Stimulated activated CD8-positive, alpha-beta memory T cell treated with anti-CD3 and anti-CD28 coated beads, Interleukin-12 subunit alpha, Interleukin-12 subunit beta, amount 100 ng/mL, for 4 hours (primary cell): ENCODE measurements at regions not wholly inside any gene's neighbourhood (a gene's known extent, or its start where the extent isn't known, plus 50 kb on each side); places are given as distances from the start of the nearest gene placed in this dataset.

Experiments
- DNase-seq: peaks from one replicate; pipeline ENCODE4 v3.0.0-alpha.2; 2020; ENCODE audit warnings: low read depth

- DNase-seq = no peak
These were observed 209.3 kb upstream of the FOXN3 start for GRCh38 chr14:89626233-89626806.

DNA sequence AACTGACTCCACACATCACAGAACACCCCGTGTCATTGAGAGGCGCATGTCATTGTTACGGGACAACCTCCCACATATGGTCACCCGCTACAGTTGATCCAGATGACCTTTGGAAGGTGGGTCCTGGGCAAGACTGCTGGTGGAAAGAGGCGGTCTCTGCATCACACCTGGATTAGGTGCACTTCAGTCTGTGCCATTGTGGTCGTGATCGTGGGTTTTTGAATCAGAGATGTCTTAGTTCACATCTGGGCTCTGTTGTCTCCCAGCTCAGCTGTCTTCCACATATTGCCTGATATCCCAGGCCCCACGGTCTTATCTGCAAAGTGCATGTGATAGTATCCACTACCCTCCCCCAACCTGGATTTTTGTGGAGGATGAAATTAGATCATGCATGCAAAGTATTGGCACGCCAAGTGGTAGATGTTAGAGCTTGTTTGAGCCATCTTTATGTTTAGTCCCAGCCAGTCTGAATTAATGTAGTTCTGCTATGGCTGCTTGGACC is 208.7 kb upstream of the FOXN3 start:
- DNase-seq = no peak

DNA sequence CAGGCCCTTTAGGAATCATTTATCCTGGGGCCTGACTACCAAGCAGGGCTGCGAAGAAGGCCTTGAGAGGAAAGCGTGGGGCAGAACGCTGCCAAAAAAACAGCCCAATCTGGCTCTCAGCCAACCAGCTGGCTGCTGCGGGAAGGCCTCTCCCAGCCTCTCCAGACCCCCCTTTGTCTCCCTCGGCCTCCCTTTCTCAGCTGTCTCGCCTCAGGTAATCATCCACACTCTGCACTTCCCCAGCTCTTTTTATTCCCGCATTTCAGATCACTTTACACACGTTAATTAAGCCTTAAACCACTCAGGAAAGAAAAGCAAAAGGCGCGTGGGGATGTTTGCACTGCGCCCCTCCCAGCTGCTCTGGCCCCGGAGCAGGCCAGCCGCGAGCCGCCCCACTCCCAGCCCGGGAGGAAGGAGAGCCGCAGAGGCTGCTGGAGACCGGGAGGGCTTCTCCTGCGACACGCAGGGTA is 208.2 kb upstream of the FOXN3 start:
- no peak for DNase-seq

DNA sequence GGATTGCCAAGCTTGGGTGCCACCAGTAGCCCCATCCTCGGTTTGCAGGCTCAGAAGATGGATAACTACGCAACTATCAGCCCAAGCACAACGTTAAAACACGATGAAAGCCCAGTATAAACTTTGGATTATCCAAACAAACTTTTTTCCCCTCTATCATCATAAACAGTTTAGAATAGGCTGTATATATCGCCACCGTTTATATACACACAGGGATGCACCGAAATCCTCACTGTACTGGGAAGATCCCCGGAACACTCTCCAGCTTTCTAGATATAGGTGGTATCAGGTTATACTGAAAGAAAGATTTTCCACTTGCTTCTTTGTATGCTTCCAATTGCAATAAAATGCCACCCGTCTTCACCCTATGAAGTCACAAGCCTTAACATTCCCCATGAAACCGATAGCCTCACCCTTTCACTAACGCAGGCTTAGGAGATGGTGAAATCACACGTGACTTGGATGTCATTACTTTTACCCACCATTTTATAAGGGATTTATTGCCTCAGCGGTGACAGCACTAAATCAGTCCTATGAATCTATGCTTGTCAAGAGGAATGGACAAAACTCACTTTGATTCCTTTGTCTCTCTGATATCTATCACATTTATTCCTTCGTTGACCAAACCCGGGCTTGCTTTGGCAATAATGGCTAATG is 207.6 kb upstream of the FOXN3 start:
- DNase-seq = no peak

- no peak for DNase-seq
These were observed 205.0 kb upstream of the FOXN3 start for GRCh38 chr14:89621791-89622638.

GRCh38 chr14:89621009-89621421 is 204.0 kb upstream of the FOXN3 start:
- DNase-seq = peak; percentile 29

GRCh38 chr14:89620436-89620835 is 203.4 kb upstream of the FOXN3 start:
- no peak for DNase-seq

DNA sequence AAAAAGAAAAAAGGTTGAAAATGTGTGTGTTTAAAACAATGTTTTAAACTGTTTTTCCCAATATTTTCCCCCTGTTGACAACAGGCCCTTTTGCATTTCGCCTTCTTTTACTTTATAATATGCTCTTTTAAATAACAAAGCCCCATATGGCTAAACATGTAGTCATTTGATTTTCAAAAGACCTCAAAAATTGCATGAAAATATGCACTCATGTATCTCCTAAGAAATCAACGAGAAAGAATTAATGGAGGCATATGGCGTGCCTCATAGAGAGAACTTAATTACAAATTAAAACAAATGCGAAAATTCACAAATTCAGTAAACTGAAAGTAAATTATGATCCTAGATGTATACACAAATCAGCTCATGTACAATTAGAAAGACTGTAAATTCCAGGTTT is 202.6 kb upstream of the FOXN3 start:
- DNase-seq = no peak

- DNase-seq = peak; percentile 60
These were observed 201.9 kb upstream of the FOXN3 start for GRCh38 chr14:89618811-89619551.

DNA sequence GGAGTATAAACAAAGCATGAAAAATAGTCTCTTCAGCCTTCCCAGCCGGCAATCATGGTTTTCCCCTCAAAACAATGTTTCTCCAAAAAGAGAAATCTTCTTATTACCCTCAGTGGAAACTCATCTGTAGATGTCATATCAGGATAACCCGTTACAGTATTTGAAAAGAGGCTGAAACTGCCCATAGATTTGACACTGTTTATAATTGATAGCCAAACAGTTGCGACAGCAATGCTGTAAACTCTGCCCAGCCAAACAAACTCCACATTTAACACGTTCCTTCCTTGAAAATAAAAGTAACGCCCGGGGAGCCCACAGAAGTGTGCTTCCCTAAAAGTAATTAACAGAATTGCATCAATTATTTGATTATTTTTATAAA is 201.3 kb upstream of the FOXN3 start:
- DNase-seq = no peak

DNA sequence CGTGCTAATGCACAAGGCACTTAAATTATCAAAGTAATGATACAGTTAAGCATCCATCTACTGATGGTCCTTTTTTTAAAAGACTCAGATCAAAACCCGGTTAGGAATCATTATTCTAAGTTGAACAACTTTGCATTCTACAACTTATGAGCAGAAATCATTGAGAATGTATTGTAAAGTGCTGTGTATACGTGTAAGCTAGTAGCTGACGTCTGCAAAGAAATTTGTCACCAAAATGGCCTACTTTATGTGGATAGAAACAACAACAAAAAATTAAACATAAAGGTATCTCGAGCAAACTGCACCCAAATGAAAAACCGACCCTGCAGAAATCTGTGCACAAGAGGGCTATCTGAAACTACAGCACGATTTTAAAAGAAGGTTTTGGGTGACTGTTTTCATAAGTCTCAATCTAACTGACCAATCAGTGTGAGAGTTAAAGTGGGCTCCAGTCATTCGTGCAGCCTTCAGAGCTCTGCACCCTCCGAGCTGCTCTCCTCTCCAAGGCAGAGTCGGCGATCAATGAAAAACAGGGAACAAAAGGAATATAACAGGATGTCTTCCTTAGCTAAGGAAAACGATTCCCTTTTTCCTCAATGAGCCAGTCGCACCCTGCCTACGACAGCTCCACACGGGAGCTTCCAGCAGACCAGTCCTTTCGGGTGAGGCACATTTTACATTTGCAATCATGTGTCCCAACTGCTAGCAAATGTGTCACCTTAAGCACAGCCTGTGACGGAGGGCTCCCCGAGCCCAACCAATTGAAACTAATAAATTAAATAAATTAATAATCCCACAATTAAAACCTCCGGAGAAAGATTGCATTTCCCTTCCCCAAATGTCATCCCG is 200.7 kb upstream of the FOXN3 start:
- DNase-seq = no peak

DNA sequence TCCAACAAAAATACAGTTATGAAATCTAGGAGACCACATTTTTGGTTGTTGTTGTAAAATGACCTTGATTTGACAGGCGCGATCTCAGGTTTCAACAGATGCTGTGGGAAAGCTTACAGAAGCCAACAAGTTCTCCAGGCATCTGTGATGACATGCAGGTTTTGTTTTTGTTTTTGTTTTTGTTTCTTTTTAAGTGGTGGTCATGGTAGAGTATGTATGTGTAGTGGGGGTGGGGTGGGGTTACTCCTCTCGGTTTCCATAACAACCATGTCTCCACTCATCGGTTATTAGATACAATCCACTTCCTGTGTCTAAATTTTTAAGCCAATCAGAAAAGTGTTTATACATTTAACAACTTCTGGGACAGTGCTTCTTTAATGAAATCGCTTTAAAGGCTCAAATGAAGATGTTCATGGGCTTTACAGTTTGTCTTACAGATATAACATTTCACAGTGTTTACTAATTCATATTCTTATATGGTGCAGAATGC is 199.9 kb upstream of the FOXN3 start:
- DNase-seq = no peak

DNA sequence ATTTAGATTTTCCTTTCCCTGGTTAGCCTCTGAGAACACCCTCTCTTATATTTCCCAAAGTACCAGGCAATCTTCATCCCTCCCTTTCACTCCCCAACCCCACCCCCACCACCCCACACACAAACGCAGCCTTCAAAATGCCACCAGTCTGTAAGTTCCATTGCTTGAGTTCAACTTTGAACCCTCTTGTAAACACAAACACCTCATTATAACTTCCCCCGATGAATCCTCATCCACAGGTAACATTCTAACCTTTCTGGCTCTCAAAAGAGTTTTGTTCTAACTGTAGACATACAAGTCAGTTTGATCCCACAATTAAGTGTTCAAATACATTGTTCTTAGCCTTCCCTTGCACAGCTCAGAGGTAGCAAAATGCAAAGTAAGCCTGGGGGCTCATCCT is 199.4 kb upstream of the FOXN3 start:
- no peak for DNase-seq

DNA sequence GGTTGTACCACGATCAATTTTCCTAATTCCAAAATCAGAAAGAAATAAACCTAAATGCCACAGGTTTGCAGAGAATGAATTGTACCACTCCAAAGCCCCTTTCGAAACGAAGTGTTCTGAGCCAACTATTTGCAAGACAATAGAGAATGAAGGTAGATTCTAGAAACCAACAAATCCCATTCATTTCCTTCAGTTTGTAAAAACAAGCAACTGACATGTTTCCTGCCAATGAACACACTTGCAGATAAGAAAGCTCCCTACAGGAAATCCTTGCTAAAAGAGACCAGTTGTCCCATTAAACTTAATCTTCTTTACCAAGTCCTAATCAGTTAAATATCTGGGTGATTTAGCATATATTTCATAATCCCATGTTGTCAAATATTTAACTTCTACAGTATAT is 198.4 kb upstream of the FOXN3 start:
- no peak for DNase-seq

DNA sequence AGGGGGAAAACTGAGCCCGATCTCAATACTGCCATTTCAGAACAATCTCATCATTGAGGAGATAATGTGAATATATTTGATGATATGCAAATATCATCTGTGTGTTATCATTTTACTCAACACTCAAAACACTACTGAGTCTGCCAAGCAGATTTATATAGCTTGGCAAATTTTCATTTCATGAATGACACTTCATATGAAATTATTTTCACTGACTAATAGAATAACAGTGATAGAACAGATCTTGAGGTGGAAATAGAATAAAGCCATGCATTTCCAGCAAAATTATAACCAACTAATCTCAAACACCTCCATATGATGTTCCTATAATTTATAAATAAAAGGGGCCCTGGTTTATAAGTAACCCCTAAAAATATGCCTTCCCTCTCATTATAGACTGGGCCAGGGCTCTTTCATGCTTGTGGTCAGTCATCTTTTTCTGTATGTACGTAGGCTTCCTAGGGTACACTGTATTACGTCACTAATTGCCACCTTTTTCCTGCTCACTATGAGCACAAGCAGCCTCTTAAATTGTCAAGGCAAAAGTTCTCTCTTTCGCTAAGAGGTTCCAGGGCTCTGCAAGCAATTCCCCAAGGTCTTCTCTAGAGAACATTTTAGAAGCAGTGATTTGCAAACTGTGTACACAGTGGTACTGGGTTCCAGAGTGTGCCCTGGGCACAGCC is 197.1 kb upstream of the FOXN3 start:
- no peak for DNase-seq

GRCh38 chr14:89613260-89614008 is 196.4 kb upstream of the FOXN3 start:
- DNase-seq = no peak

GRCh38 chr14:89609500-89610100 is 192.6 kb upstream of the FOXN3 start:
- no peak for DNase-seq

GRCh38 chr14:89607453-89607852 is 190.4 kb upstream of the FOXN3 start:
- no peak for DNase-seq

DNA sequence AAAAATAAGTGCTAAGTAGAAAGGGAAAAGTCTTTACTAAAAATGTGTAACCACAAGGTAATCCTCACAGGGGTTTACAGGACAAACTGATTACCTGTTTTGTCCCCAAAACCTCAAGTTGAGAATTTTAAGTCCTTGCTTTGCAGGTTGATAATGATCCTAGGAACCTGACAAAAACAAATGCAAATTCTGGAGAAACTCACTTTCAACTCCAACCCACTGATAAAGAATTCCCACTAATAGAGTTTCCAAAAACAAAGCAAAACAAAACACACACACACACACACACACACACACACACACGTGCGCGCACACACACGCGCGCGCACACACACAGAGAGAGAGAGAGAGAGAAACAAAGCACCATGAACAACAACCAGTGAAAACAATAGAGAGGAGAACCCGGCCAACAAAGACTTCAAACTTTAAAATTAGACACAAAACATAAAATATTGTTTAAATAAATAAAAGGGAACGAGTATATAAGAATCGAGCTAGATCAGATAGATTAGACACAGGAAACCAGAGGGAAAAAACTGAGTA is 187.0 kb upstream of the FOXN3 start:
- no peak for DNase-seq
